ENCODE measurements at regions not wholly inside any gene's neighbourhood (a gene's known extent, or its start where the extent isn't known, plus 50 kb on each side); places are given as distances from the start of the nearest gene placed in this dataset.
"Not testable (repeated sequence)": the region's sequence is repeated elsewhere in the genome, so short reads cannot be mapped to it uniquely, and the experiment has no call there.

- not testable (repeated sequence) for TF ChIP-seq CTCF (IDR thresholded peaks at IDR 0.05; ENCODE audit: extremely low read depth in 1 of 2, insufficient read depth in 1 of 2, low read depth in 1 of 2, low read length in 2 of 2); MYC (IDR thresholded peaks at IDR 0.05; ENCODE audit: low read depth, low read length); POLR2A (IDR thresholded peaks at IDR 0.05; ENCODE audit: low read depth, low read length); EZH2 (IDR thresholded peaks at IDR 0.05; ENCODE audit: borderline replicate concordance, low read depth, low read length, severe bottlenecking)
These were observed 147.3 kb upstream of the STK26 start for GRCh38 chrX:131875827-131876226.

Measured in endothelial cell of umbilical vein (primary cell).